SW480 (cell line): ENCODE measurements at regions not wholly inside any gene's neighbourhood (a gene's known extent, or its start where the extent isn't known, plus 50 kb on each side); places are given as distances from the start of the nearest gene placed in this dataset.
A peak's percentile ranks its signal among the peaks of the same experiment; 100 is the strongest.

ENCODE experiments used
- DNase-seq: peaks from one replicate; pipeline ENCODE4 v3.0.0-alpha.2; 2016; ENCODE audit warnings: low spot score

DNA sequence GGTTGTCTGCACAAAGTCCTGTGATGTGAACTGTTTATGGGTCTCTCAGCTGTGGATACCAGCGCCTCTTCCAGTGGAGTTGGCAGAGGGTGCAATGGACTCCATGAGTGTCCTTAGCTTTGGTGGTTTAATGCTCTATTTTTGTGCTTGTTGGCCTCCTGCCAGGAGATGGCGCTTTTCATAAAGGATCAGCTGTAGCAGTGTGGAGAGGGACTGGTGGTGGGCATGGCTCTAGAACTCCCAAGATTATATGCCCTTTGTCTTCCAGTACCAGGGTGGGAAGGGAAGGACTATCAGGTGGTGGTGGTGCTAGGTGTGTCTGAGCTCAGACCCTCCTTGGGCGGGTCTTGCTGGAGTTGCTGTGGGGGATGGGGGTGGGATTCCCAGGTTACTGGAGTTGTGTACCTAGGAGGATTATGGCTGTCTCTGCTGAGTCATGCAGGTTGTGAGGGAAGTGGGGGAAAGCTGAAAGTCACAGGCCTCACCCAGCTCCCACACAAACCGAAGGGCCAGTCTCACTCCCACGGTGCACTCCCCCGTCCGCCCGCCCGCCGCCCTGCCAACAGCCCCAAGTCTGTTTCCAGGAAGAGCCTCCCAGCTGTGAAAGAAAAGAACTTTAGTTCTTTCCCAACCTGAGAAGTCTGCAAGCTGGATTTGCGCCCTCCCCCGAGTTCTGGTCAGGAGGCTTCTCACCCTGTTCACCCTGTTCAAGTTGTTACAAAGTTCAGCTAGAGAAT lies 108.1 kb downstream of the MARCO start:
- DNase-seq, result peak; percentile 8
